K562 (cell line): ENCODE measurements at regions not wholly inside any gene's neighbourhood (a gene's known extent, or its start where the extent isn't known, plus 50 kb on each side); places are given as distances from the start of the nearest gene placed in this dataset.

Source experiments
- ATAC-seq: fragments of 200-7000 bp; cut with Tn5 transposase; 3 replicates; pipeline ENCODE4 v1.9.1; 2020; ENCODE audit warnings: moderate library complexity
- BruUV-seq: library from RNA; stranded (reverse); fragments of 400-500 nt; replicated peaks from 2 replicates; lab custom pipeline; 2021; lab: Mats Ljungman, UMichigan
- CTCF ChIA-PET: fragments of 300-600 bp; formaldehyde crosslinking; extraction: SDS; loops from one replicate; lab custom pipeline; 2021; ENCODE audit warnings: low intra/inter-chr PET ratio; lab: Yijun Ruan, JAX
- POLR2A ChIA-PET: fragments of 300-600, 350-650 bp; sonication (Branson Sonifier 250); formaldehyde crosslinking; extraction: SDS; loops from one replicate; lab custom pipeline; 2021; ENCODE audit warnings: antibody characterized with exemption, inconsistent platforms; lab: Yijun Ruan, JAX
- DNase-seq, 4 experiments: peaks; one replicate each; pipeline versions ENCODE4 v3.0.0 to v3.0.0-alpha.2; 2011 to 2018; ENCODE audit warnings: low spot score in 3 of 4, mixed read lengths in 3 of 4; ENCODE audit errors: extremely low read depth in 1 of 4
- FAIRE-seq: peaks from 2 replicates; lab custom pipeline; 2011; peaks lifted over from hg19 to GRCh38; lab: Jason Lieb, UNC
- H2AFZ ChIP-seq: 2 replicates; pipeline ENCODE4 v1.6.0; 2011; ENCODE audit warnings: low read depth, low read length, control low read depth, inconsistent platforms
- H3K27ac ChIP-seq: fragments of 200-600 bp; 3 replicates; pipeline ENCODE4 v1.8.0; 2011; ENCODE audit warnings: low read depth, mild to moderate bottlenecking, control low read depth, inconsistent platforms, low read length, moderate library complexity, mixed read lengths; ENCODE audit errors: extremely low read depth
- H3K27me3 ChIP-seq, 2 experiments: fragments of 300-600 bp in 1 of 2; 2 replicates in 1 of 2; 3 replicates in 1 of 2; pipeline versions ENCODE4 v1.6.0 to v1.8.0; 2011; ENCODE audit warnings: inconsistent platforms in 2 of 2, low read length in 2 of 2, mild to moderate bottlenecking in 1 of 2, mixed read lengths in 1 of 2, moderate library complexity in 1 of 2; ENCODE audit not compliant: control insufficient read depth in 2 of 2, insufficient read depth in 2 of 2
- H3K36me3 ChIP-seq: fragments of 300-600 bp; 3 replicates; pipeline ENCODE4 v1.8.0; 2011; ENCODE audit warnings: mild to moderate bottlenecking, low read length, inconsistent platforms; ENCODE audit not compliant: control insufficient read depth, insufficient read depth
- H3K4me1 ChIP-seq, 2 experiments: fragments of 200-600 bp in 1 of 2; replicated peaks in 1 of 2; 2 replicates in 1 of 2; 3 replicates in 1 of 2; pipeline versions ENCODE4 v1.5.1 to v1.8.0; 2011; ENCODE audit warnings: inconsistent platforms in 2 of 2, low read length in 2 of 2, mild to moderate bottlenecking in 1 of 2, mixed read lengths in 1 of 2, moderate library complexity in 1 of 2; ENCODE audit not compliant: control insufficient read depth in 2 of 2, insufficient read depth in 2 of 2
- H3K4me2 ChIP-seq: 2 replicates; pipeline ENCODE4 v1.6.1; 2011; ENCODE audit warnings: low read length, control low read depth, inconsistent platforms, mixed read lengths; ENCODE audit not compliant: insufficient read depth
- H3K4me3 ChIP-seq: fragments of 200-600 bp; sonication (generic), shearing (Covaris generic); 2 replicates; pipeline ENCODE4 v1.5.1; 2016; ENCODE audit warnings: control low read depth, inconsistent platforms
- H3K79me2 ChIP-seq: fragments of 200-600 bp; 3 replicates; pipeline ENCODE4 v1.8.0; 2011; ENCODE audit warnings: low read length, inconsistent platforms; ENCODE audit not compliant: control insufficient read depth, insufficient read depth
- H3K9ac ChIP-seq, 2 experiments: 2 replicates each; pipeline versions ENCODE4 v1.6.0 to v1.6.1; 2011; ENCODE audit warnings: low read depth in 2 of 2, low read length in 2 of 2, control low read depth in 1 of 2, inconsistent platforms in 1 of 2, mild to moderate bottlenecking in 1 of 2, mixed read lengths in 1 of 2; ENCODE audit not compliant: insufficient read depth in 1 of 2
- H3K9me1 ChIP-seq: one replicate; pipeline ENCODE4 v1.6.0; 2011; ENCODE audit warnings: inconsistent platforms, mild to moderate bottlenecking, low read length, moderate library complexity; ENCODE audit not compliant: control insufficient read depth, insufficient read depth
- H3K9me3 ChIP-seq: replicated peaks from 2 replicates; pipeline ENCODE4 v1.5.1; 2011; ENCODE audit warnings: low read depth, low read length, inconsistent platforms; ENCODE audit not compliant: control insufficient read depth, insufficient read depth
- H4K20me1 ChIP-seq: replicated peaks from 2 replicates; pipeline ENCODE4 v1.6.1; 2011; ENCODE audit warnings: low read length, inconsistent platforms, mixed read lengths; ENCODE audit not compliant: control insufficient read depth, insufficient read depth
- ELF4 ChIP-seq: fragments of 450-650 bp; formaldehyde crosslinking; IDR thresholded peaks from 2 replicates; pipeline ENCODE4 v1.4.0; 2022; ENCODE audit warnings: missing genetic modification characterization
- HMG20B ChIP-seq: fragments of 250-450 bp; sonication (Bioruptor Pico); IDR thresholded peaks from 2 replicates; pipeline ENCODE4 v1.5.0; 2021; ENCODE audit warnings: mild to moderate bottlenecking
- MAFG ChIP-seq: fragments of 450-650 bp; conservative IDR thresholded peaks from 2 replicates; pipeline ENCODE4 v1.6.1; 2016; ENCODE audit warnings: missing genetic modification characterization, missing compliant biosample characterization
- NR2C2 ChIP-seq, 2 experiments: fragments of 200-800 bp in 1 of 2; sonication (Bioruptor generic) in 1 of 2; sonication (generic) in 1 of 2; formaldehyde crosslinking in 1 of 2; IDR thresholded peaks; 2 replicates each; pipeline versions ENCODE4 v1.6.1 to v1.8.0; 2016 to 2022; ENCODE audit warnings: mild to moderate bottlenecking in 1 of 2, missing compliant biosample characterization in 1 of 2, missing genetic modification characterization in 1 of 2, missing genetic modification reagents in 1 of 2
- PPARD ChIP-seq: fragments of 250-450 bp; sonication (Bioruptor Pico); IDR thresholded peaks from 2 replicates; pipeline ENCODE4 v1.8.0; 2022; ENCODE audit warnings: inconsistent platforms, mild to moderate bottlenecking, moderate library complexity
- PTRF ChIP-seq: fragments of 450-650 bp; IDR thresholded peaks from 2 replicates; pipeline ENCODE4 v1.6.1; 2016; ENCODE audit warnings: mild to moderate bottlenecking, missing genetic modification characterization, missing compliant biosample characterization
- TEAD1 ChIP-seq, 2 experiments: fragments of 450-650 bp in 1 of 2; sonication (generic) in 1 of 2; formaldehyde crosslinking; IDR thresholded peaks; 2 replicates each; pipeline versions ENCODE4 v1.4.0 to v1.8.0; 2020 to 2022; ENCODE audit warnings: mild to moderate bottlenecking in 2 of 2, missing genetic modification reagents in 1 of 2
- ZNF717 ChIP-seq: fragments of 250-450 bp; sonication (Bioruptor Pico); IDR thresholded peaks from 2 replicates; pipeline ENCODE4 v1.5.0; 2021
- WGBS: fragments of 100-300 bp; shearing (Covaris generic); methylation state at CpG from one replicate; pipeline ENCODE4 v1.1.6; 2016; ENCODE audit warnings: low coverage, mixed read lengths; ENCODE audit not compliant: insufficient coverage; ENCODE audit errors: missing lambda C conversion rate; 5-methylcytosine and 5-hydroxymethylcytosine counted together
- in situ Hi-C: fragments of 300-500 bp; cut with MboI; formaldehyde crosslinking; loops from 4 replicates; pipeline ENCODE4 v1.15.0; 2018; ENCODE audit warnings: inconsistent platforms, mixed read lengths
- intact Hi-C: fragments of 100-400 bp; cut with micrococcal nuclease; formaldehyde crosslinking; loops from 2 replicates; pipeline ENCODE4 v1.14.2; 2022

DNA sequence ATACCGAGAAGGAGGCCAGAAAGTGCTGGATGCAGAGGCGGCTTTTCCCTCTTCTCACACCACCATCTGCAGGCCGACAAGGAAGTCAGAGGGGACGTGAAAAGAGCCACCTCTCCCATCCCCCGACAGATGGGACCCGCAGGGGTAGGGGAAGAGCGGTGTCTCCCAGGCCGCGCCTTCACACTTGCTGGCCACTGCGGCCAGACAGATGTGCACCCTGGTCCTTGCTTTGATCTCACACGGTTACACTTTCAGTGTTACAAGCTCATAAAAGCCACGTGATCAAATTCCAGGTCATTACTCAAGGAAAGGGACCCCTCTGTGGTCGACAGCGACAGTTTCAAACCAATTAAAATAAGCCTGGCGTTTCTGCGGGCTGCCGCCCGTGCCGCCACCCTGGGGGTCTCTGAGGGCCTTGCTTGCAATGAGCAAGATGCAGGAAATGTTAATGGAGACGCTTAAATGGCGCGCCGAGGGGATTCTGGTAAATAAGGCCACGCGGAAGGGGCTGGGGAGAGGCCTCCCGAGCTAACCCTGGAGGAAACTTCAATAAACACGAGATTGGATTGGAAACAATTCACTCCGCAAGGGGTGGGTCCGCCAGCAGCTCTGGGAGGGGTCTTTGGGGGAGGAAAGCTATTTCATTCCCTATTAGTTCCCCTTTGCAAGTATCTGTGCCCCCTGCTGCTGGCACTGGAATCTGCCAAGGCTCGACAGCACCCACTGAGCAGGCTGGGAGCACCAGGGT, 240.9 kb downstream of the ENGASE start:
- H3K9ac ChIP-seq, result no peak overlapping the region
- no peak overlapping the region for H3K4me3 ChIP-seq
- no peaks in the 10 kb centered on the region for H3K9me1 ChIP-seq
- ATAC-seq (no peak), DNase-seq (no peak), FAIRE-seq (no peak)
- intact Hi-C loops, result no loop called here
- in situ Hi-C loops, result no loop called here
- TF ChIP-seq ZNF717 (CRISPR knock-in tag) (no peak), MAFG (no peak), TEAD1 (CRISPR knock-in tag; IDR thresholded peaks at IDR 0.05) (no peak), ELF4 (CRISPR knock-in tag) (no peak), PPARD (CRISPR knock-in tag) (no peak), HMG20B (no peak), PTRF (tag) (no peak), NR2C2 (CRISPR knock-in tag; IDR thresholded peaks at IDR 0.05) (no peak), NR2C2 (tag; IDR thresholded peaks at IDR 0.05) (no peak)
- peaks cover 8 to 64% of the 10 kb centered on the region in 2 experiments; a peak in 4 of 5 replicates for H3K27me3 ChIP-seq
- H3K4me1 ChIP-seq, result no peaks in the 10 kb centered on the region
- no peak overlapping the region for H2AFZ ChIP-seq
- POLR2A ChIA-PET, result no interaction called here
- H3K27ac ChIP-seq, result no peak overlapping the region
- CTCF ChIA-PET, result no interaction called here
- H4K20me1 ChIP-seq, result peaks cover 4% of the 10 kb centered on the region
- BruUV-seq, result no TSS peak
- no peaks in the 10 kb centered on the region for H3K36me3 ChIP-seq
- H3K4me2 ChIP-seq, result no peak overlapping the region
- no peaks in the 10 kb centered on the region for H3K79me2 ChIP-seq
- no peaks in the 10 kb centered on the region for H3K9me3 ChIP-seq
- WGBS, result under 1% methylated on average over 28 of the region's 30 CpGs
